Fibroblast of lung (primary cell): ENCODE measurements at regions not wholly inside any gene's neighbourhood (a gene's known extent, or its start where the extent isn't known, plus 50 kb on each side); places are given as distances from the start of the nearest gene placed in this dataset.

Source experiments
- DNase-seq, 2 donors: peaks; one replicate each; pipeline versions ENCODE4 v3.0.0 to v3.0.0-alpha.2; 2010; ENCODE audit warnings: low read depth in 2 of 2
- H2AFZ ChIP-seq: 2 replicates; pipeline ENCODE4 v1.5.1; 2012; ENCODE audit warnings: low read length, control low read depth, inconsistent platforms
- H3K27ac ChIP-seq: 2 replicates; pipeline ENCODE4 v1.5.1; 2011; ENCODE audit warnings: low read length, control low read depth; ENCODE audit not compliant: insufficient read depth
- H3K27me3 ChIP-seq: 2 replicates; pipeline ENCODE4 v1.5.1; 2011; ENCODE audit warnings: mild to moderate bottlenecking, low read length; ENCODE audit not compliant: control insufficient read depth, insufficient read depth
- H3K36me3 ChIP-seq: 2 replicates; pipeline ENCODE4 v1.5.1; 2011; ENCODE audit warnings: low read length; ENCODE audit not compliant: control insufficient read depth, insufficient read depth
- H3K4me1 ChIP-seq: 2 replicates; pipeline ENCODE4 v1.5.1; 2011; ENCODE audit warnings: low read length; ENCODE audit not compliant: control insufficient read depth, insufficient read depth; ENCODE audit errors: extremely low read depth
- H3K4me2 ChIP-seq: 2 replicates; pipeline ENCODE4 v1.5.1; 2011; ENCODE audit warnings: low read length, control low read depth; ENCODE audit not compliant: insufficient read depth; ENCODE audit errors: extremely low read depth
- H3K4me3 ChIP-seq, 4 experiments: fragments of 200-600 bp in 1 of 4; sonication (generic) in 1 of 4; replicated peaks in 1 of 4; 2 replicates each; pipeline ENCODE4 v1.5.1; 2011 to 2016; ENCODE audit warnings: low read length in 4 of 4, low read depth in 3 of 4, mild to moderate bottlenecking in 3 of 4, control low read depth in 2 of 4, inconsistent platforms in 1 of 4, mixed read lengths in 1 of 4; ENCODE audit not compliant: insufficient read depth in 1 of 4; ENCODE audit errors: control extremely low read depth in 1 of 4
- H3K79me2 ChIP-seq: 2 replicates; pipeline ENCODE4 v1.5.1; 2012; ENCODE audit warnings: mild to moderate bottlenecking, low read length, inconsistent platforms; ENCODE audit not compliant: control insufficient read depth, insufficient read depth
- H3K9ac ChIP-seq: 2 replicates; pipeline ENCODE4 v1.5.1; 2011; ENCODE audit warnings: mild to moderate bottlenecking, low read length, control low read depth; ENCODE audit not compliant: insufficient read depth
- H3K9me3 ChIP-seq: 2 replicates; pipeline ENCODE4 v1.5.1; 2012; ENCODE audit warnings: low read depth, low read length; ENCODE audit not compliant: control insufficient read depth, insufficient read depth
- H4K20me1 ChIP-seq: 2 replicates; pipeline ENCODE4 v1.5.1; 2011; ENCODE audit warnings: low read length; ENCODE audit not compliant: control insufficient read depth, insufficient read depth; ENCODE audit errors: extremely low read depth
- EZH2 ChIP-seq: IDR thresholded peaks from 2 replicates; pipeline ENCODE4 v1.5.1; 2012; ENCODE audit warnings: low read length, control low read depth, mild to moderate bottlenecking; ENCODE audit errors: missing control alignments
- TF ChIP-seq, protein P1 (sequence below), 2 donors: IDR thresholded peaks in 1 of 2; conservative IDR thresholded peaks in 1 of 2; 1 replicate in 1 of 2; 2 replicates in 1 of 2; pipeline ENCODE4 v1.5.1; 2011 to 2012; ENCODE audit warnings: low read length in 2 of 2, control low read depth in 1 of 2, inconsistent platforms in 1 of 2, low read depth in 1 of 2, mild to moderate bottlenecking in 1 of 2

DNA sequence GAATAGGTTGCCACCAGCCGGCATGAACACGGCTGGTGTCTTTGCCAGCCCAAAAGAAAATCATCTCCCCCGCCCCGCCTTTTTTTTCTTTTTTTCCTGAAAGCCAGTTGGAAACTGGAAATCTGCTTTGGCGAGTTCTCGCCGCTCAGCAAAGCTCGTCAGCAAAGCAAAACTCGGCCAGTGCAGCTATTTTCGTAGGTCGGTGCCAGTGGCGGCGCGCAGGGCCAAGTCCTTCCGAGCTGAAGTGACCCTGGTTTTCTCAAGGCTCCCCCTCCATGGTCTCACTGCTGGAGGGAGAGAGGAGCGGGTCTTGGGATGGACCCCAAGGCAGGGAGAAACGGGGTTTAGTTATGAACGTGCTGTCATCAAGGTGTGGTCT lies 248.4 kb upstream of the RTL1 start:
- Histone ChIP-seq H3K4me2 (no peak overlapping the region), H3K27me3 (no peaks in the 10 kb centered on the region), H3K9me3 (no peaks in the 10 kb centered on the region), H3K36me3 (no peaks in the 10 kb centered on the region), H3K9ac (no peak overlapping the region), H4K20me1 (no peaks in the 10 kb centered on the region), H2AFZ (no peak overlapping the region), H3K79me2 (no peaks in the 10 kb centered on the region), H3K4me1 (no peaks in the 10 kb centered on the region), H3K27ac (no peak overlapping the region), H3K4me3 (no peak overlapping the region)
- DNase-seq = no peak
- TF ChIP-seq, protein P1, sequence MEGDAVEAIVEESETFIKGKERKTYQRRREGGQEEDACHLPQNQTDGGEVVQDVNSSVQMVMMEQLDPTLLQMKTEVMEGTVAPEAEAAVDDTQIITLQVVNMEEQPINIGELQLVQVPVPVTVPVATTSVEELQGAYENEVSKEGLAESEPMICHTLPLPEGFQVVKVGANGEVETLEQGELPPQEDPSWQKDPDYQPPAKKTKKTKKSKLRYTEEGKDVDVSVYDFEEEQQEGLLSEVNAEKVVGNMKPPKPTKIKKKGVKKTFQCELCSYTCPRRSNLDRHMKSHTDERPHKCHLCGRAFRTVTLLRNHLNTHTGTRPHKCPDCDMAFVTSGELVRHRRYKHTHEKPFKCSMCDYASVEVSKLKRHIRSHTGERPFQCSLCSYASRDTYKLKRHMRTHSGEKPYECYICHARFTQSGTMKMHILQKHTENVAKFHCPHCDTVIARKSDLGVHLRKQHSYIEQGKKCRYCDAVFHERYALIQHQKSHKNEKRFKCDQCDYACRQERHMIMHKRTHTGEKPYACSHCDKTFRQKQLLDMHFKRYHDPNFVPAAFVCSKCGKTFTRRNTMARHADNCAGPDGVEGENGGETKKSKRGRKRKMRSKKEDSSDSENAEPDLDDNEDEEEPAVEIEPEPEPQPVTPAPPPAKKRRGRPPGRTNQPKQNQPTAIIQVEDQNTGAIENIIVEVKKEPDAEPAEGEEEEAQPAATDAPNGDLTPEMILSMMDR (conservative IDR thresholded peaks at IDR 0.05 in 1 of 2, IDR thresholded peaks at IDR 0.05 in 1 of 2; ENCODE audit: low read depth in 1 of 2, low read length in 2 of 2) = no peak
- TF ChIP-seq EZH2 = no peak

DNA sequence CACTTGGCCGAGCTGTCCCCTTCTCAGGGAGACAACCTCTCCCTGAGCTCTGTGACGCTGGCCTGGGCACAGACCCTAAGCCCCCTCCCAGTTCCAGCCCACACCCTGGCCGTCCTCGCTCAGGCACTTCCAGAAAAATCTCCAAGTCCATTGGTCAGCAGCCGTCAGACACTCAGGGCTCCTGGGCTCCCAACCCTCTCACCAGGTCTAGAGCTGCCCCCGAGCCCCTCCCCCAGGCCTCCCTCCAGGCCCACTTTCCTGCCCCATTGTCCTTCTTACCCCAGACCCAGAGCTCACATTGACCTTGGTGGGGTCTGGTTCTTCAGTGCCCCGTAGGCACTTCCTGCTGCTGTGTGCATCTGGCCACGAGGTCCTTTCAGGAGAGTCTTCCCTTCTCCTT lies 249.3 kb upstream of the RTL1 start:
- Histone ChIP-seq H3K27me3 (no peaks in the 10 kb centered on the region), H4K20me1 (no peaks in the 10 kb centered on the region), H3K36me3 (no peaks in the 10 kb centered on the region), H3K4me2 (no peak overlapping the region), H3K9ac (no peak overlapping the region), H3K4me1 (no peaks in the 10 kb centered on the region), H3K9me3 (no peaks in the 10 kb centered on the region), H3K4me3 (no peak overlapping the region), H3K79me2 (no peaks in the 10 kb centered on the region), H3K27ac (no peak overlapping the region), H2AFZ (no peak overlapping the region)
- TF ChIP-seq, protein P1 (conservative IDR thresholded peaks at IDR 0.05 in 1 of 2, IDR thresholded peaks at IDR 0.05 in 1 of 2; ENCODE audit: low read depth in 1 of 2, low read length in 2 of 2) = no peak
- no peak for TF ChIP-seq EZH2
- DNase-seq = no peak

DNA sequence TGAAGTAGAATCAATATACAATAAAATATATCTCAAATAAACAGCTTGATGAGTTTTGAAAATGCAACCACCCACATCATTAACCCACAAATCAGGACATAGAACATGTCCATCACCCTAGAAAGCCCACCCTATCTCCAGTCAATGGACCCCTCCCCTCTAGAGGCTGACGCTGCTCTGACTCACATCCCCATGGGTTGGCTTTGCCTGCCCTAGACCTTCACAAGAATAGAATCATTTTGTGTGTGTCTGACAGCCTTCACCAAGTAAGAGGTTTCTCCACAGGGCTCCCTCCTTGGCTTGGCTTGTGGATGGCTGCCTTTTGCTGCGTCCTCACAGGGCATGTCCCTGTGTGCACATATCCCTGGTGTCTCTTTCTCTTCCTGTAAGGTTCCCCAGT lies 250.2 kb upstream of the RTL1 start:
- no peak for TF ChIP-seq EZH2
- TF ChIP-seq, protein P1 (conservative IDR thresholded peaks at IDR 0.05 in 1 of 2, IDR thresholded peaks at IDR 0.05 in 1 of 2; ENCODE audit: low read depth in 1 of 2, low read length in 2 of 2) = no peak
- no peaks in the 10 kb centered on the region for H3K79me2 ChIP-seq
- DNase-seq = no peak
- no peak overlapping the region for H3K4me3 ChIP-seq
- H3K27me3 ChIP-seq = no peaks in the 10 kb centered on the region
- no peak overlapping the region for H3K4me2 ChIP-seq
- no peaks in the 10 kb centered on the region for H3K9me3 ChIP-seq
- H3K27ac ChIP-seq = no peak overlapping the region
- H2AFZ ChIP-seq = no peak overlapping the region
- H4K20me1 ChIP-seq = no peaks in the 10 kb centered on the region
- no peak overlapping the region for H3K9ac ChIP-seq
- no peaks in the 10 kb centered on the region for H3K36me3 ChIP-seq
- H3K4me1 ChIP-seq = no peaks in the 10 kb centered on the region
